HG03025 (cell line): ENCODE measurements at regions not wholly inside any gene's neighbourhood (a gene's known extent, or its start where the extent isn't known, plus 50 kb on each side); places are given as distances from the start of the nearest gene placed in this dataset.
"Not testable (repeated sequence)": the region's sequence is repeated elsewhere in the genome, so short reads cannot be mapped to it uniquely, and the experiment has no call there.

ENCODE experiments used
- ATAC-seq: cut with Tn5 transposase; IDR thresholded peaks from one replicate; pipeline ENCODE4 v1.9.1; 2021; ENCODE audit warnings: mild to moderate bottlenecking, moderate library complexity; ENCODE audit not compliant: unreplicated experiment, low FRiP score

- ATAC-seq = no peak
Observed at GRCh38 chr5:169531631-169532030, 51.9 kb upstream of the SPDL1 start.

DNA sequence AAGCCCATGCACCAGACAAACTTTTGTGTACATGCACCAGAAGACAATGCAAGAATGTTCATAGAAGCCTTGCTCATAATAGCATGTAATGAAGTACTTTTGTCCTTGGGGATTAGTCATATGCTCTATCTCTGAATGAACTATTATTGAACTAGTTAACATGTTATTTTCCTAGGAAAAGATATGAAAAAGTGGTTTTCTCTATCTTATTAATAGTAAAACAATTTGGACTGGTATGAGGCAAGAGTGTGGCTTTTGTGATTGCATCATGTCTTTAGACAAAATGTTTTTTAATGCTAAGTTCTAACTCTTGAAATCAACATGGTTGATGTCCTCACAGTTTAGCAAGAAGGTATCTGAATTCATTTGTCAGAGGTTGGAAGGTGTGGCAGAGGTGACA is 55.7 kb upstream of the SPDL1 start:
- no peak for ATAC-seq

DNA sequence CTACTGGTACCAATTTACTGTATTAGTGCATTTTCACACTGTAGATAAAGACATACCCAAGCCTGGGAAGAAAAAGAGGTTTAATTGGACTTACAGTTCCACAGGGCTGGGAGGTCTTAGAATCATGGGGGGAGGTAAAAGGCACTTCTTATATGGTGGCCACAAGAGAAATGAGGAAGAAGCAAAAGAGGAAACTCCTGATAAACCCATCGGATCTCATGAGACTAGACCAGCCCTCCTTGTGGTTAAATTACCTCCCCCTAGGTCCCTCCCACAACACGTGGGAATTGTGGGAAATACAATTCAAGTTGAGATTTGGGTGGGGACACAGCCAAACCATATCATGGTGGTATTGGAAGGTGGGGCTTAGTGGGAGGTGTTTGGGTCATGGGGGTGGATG is 56.5 kb upstream of the SPDL1 start:
- ATAC-seq = no peak

DNA sequence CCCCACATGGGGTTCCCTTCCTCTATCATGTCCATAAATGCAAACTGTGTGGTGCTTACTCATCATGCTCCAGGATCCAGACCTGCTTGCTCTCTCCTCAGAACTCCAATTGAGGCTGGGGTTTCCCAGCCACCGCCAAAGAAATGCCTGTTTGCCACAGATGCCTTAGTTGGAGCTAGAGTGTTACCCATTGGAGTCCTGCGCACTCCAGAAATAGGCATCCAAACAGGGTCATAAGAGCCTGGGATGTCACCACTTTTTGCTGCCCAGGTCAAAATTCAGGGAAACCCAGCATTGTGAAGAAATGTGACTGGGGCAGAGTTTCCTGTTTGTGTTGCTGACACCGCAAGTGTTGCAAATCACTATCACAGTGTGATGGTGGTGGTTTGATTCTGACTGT is 60.7 kb upstream of the SPDL1 start:
- ATAC-seq = no peak

- ATAC-seq = no peak
Observed at GRCh38 chr5:169521366-169521983, 62.1 kb upstream of the SPDL1 start.

GRCh38 chr5:169519358-169519757 is 64.2 kb upstream of the SPDL1 start:
- ATAC-seq = no peak

GRCh38 chr5:169518779-169519178 is 64.8 kb upstream of the SPDL1 start:
- ATAC-seq = not testable (repeated sequence)

DNA sequence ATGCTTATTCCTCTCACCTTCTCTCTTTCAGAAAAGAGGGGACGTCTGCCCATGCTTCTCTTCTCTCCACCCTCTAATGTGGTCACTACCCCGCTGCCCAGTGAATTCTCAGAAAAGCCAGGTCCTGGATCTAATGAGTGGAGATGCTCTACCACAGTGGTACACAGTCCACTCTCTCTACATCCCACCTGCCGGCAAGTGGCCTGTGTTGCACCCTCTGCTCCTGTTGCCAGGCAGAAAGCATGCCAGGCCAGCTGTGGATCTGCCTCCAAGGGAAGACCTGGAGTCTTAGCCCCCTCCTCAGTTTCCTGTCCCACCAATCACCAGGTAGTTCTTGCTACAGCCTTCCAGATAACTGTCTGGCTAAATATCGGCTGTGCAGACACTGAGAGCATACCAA is 71.2 kb upstream of the SPDL1 start:
- no peak for ATAC-seq

GRCh38 chr5:169511708-169512107 is 71.9 kb upstream of the SPDL1 start:
- ATAC-seq = no peak

GRCh38 chr5:169507051-169507450 is 76.5 kb upstream of the SPDL1 start:
- no peak for ATAC-seq

GRCh38 chr5:169503886-169504285 is 79.7 kb upstream of the SPDL1 start:
- ATAC-seq = no peak

DNA sequence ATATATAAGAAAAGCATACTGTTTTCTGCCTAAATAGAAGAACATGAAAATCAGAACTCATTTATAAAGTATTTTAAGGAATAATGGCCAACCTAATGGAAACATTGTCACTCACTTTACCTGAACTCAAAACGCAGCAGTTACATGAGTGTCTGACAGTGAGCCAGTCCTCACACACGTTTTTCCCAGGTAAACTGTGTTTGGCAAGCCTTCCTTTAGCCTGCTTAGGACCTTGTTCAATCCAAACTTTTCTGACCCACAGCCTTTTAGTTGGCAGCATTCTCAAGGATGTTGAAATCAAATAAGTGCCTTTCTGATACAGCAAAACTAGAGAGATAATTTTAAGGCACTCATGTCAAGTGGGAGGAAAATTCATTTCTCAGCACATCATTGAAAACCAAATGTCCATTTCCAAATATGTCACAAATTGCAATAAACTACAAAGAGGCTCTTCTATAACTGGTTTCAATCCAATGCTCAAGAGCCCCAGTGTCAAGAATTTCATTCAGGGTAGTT is 83.5 kb upstream of the SPDL1 start:
- ATAC-seq = no peak

DNA sequence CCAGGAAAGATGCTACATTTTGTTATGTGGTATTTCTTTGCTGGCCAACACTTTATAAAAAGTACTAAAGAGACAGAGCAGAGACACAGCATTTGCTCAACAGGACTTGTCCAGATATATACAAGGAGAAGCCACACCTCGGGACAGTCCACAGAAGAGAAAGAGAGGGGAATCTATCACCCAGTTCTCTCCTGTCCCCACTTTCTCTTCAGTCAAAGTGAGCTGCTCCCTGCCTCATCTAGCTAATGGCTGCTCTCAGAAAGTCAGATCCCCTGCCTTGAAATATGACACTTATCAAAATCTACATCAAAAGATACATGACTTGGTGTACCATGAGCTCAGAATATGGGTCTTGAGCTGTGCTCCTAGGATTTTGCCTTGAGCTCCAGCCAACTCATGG is 86.7 kb upstream of the SPDL1 start:
- no peak for ATAC-seq

DNA sequence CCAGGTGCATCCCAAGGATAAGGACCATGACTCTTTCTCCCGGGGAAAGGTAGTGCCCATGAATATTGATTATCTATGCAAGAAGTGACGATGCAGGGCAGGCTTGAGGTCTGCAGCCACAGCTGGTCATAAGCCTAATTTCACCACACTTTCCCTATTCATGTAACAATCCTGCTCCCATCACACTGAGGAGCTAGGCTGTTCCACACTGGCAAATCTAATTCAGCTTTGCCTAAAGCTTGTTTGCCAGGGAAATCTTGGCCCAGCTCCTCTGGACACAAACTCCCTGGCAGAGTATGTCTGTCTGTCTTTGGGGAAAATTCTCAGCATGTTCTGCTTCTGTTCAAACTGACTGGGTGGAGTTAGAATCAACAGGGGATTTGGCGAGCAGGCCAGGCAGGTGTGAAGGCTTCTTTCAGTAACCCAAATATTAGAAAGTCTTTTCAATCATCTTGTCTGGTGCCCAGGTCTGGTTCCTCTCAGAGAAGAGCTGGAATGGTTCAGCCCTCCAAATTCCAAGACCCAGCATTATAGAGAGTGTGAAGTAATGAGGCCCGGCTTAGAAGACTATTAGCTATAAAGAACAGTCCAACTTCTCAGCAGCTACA is 88.5 kb upstream of the SPDL1 start:
- no peak for ATAC-seq

- no peak for ATAC-seq
Observed at GRCh38 chr5:169494383-169494935, 89.1 kb upstream of the SPDL1 start.

GRCh38 chr5:169474226-169474625 is 109.3 kb upstream of the SPDL1 start:
- no peak for ATAC-seq

DNA sequence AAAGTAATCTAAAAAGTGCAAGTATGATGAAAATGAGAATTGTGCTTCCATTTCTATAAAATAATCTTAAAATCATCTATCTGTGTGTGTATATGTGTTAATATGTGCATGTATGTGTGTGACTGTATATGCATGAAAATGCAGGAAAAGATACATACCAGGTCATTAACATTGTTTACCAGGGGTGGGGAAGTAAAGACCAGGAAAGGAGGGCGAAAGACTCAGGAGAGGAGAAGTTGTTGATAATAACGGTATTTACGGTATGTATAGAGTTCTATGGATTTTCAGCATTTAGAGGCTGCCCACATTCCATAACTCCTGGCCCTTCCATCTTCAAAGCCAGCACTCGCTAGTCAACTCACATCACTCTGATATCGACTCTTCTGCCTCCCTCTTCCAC is 111.0 kb upstream of the SPDL1 start:
- ATAC-seq = no peak

DNA sequence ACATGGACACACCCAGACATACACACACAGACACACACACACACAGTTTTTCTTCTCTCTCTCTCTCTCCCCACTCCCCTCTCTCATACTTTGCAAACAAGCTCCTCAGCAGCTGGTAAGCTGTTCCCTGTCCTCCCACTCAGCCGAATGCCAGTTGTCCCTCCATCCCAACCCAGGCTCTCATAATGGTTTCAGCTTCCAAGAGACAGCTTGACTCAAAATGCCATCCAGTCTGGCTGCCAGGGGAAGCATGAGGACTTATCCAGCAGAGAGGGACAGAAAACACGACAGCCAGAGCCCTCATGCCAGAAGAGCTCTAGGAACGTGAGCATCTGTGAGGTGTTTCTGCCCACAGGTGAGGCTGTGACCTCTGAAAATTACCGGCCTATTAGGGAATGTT is 112.6 kb upstream of the SPDL1 start:
- no peak for ATAC-seq

DNA sequence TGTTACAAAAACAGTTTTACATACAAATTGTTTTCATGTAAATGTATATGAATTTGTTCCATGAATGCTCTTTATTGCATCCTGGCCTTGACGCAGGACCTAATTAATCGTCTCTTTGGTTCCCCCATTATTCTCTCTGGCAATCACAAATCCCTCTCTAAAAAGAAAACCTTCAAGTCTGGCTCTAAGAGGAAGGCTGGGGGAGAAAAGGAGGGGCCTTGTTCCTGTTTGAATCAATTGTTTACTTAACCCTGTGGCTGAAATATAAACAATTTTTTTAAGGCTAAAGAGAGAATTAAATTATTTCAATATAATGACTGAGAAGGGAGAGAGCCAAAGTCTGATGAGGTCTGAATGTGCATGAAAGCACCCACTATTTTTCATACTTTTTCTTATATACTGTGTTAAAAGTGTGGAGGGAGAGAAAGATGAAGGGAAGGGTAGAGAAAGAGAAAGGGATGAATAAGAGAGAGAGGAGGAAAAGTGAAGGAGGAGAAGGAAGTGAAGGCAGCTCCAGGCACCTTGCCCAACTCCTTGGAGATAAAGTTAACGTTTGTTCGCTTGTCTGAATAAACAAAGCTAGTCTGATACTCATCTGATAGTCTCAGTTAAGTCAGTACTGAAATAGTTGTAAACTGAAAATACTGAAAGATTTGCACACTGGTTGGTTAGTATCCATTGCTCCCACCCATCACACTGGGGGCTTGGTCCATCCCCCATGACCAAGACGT is 116.4 kb upstream of the SPDL1 start:
- ATAC-seq = no peak

GRCh38 chr5:169460896-169461295 is 122.7 kb upstream of the SPDL1 start:
- ATAC-seq = no peak

DNA sequence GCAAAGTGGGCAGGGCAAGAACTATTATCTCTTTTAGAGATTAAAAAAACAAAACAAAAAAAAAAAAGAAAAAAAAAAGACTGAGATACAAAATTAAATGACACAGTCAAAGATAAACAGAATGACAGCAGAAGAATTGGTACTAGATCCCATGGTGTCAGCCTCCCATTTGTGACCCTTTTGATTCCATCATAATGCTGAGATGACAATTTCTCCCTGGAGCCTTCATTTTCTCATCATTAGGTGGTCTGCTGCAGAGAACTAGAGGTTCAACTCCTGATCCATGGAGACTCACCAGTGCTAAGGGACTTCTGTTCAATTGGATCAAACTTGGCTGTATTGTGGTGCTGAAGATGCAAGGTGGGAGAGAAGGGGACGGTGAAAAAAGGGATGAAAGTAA is 123.5 kb upstream of the SPDL1 start:
- no peak for ATAC-seq

DNA sequence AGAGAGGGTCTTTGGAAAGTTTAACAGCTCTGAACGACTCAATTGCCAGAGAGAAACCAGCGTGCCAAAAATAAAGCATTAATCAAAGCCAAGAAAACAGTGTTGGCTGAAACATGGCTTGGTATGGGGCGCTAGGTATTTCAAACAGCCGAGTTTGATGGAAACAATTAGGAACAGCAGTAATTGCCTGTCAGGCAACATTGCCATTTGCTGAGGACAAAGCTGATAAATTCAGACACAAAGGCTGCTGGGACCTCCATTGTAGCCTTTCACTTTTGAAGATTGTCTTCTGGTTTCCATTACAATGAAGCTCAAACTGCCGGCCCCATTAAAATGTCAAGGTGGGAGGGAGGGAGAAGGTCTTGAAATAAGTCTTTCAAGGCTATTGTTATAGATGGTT is 125.4 kb upstream of the SPDL1 start:
- ATAC-seq = no peak
